SU-DHL-6 (cell line): ENCODE measurements at regions not wholly inside any gene's neighbourhood (a gene's known extent, or its start where the extent isn't known, plus 50 kb on each side); places are given as distances from the start of the nearest gene placed in this dataset.

ENCODE experiments used
- EZH2phosphoT487 ChIP-seq: fragments of 200-600 bp; sonication (generic), shearing (Covaris generic); conservative IDR thresholded peaks from 2 replicates; pipeline ENCODE4 v1.6.1; 2018; ENCODE audit warnings: mild to moderate bottlenecking, antibody characterized with exemption, low read length, moderate library complexity, mixed read lengths
- TF ChIP-seq, protein P1 (sequence below): fragments of 200-600 bp; sonication (generic); IDR thresholded peaks from one replicate; pipeline ENCODE4 v1.5.1; 2017; ENCODE audit warnings: antibody characterized with exemption, mild to moderate bottlenecking, low read length, moderate library complexity; ENCODE audit not compliant: insufficient read depth, poor library complexity, severe bottlenecking

DNA sequence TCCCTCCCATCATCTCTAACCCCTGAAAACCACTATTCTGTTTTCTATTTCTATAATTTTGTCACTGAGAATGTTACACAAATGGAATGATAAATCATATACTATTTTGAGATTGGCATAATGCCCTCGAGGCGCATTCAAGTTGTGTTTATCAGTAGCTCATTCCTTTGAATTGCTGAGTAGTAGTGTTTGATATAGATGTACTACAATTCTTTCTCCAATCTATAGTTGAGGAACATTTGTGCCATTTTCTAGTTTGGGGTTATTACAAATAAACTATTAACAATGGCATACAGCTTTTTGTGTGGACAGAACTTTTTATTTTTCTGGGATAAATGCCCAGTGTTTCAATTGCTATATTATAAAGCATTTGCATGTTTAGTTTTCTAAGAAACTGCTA is 86.0 kb downstream of the CCR1 start:
- TF ChIP-seq, protein P1, sequence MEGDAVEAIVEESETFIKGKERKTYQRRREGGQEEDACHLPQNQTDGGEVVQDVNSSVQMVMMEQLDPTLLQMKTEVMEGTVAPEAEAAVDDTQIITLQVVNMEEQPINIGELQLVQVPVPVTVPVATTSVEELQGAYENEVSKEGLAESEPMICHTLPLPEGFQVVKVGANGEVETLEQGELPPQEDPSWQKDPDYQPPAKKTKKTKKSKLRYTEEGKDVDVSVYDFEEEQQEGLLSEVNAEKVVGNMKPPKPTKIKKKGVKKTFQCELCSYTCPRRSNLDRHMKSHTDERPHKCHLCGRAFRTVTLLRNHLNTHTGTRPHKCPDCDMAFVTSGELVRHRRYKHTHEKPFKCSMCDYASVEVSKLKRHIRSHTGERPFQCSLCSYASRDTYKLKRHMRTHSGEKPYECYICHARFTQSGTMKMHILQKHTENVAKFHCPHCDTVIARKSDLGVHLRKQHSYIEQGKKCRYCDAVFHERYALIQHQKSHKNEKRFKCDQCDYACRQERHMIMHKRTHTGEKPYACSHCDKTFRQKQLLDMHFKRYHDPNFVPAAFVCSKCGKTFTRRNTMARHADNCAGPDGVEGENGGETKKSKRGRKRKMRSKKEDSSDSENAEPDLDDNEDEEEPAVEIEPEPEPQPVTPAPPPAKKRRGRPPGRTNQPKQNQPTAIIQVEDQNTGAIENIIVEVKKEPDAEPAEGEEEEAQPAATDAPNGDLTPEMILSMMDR: no peak
- no peak for TF ChIP-seq EZH2phosphoT487
